Type B pancreatic cell (in vitro differentiated cells): ENCODE measurements at regions not wholly inside any gene's neighbourhood (a gene's known extent, or its start where the extent isn't known, plus 50 kb on each side); places are given as distances from the start of the nearest gene placed in this dataset.

ENCODE experiments used
- DNase-seq: peaks from one replicate; pipeline ENCODE4 v3.0.0; 2021; ENCODE audit warnings: mixed read lengths; ENCODE audit not compliant: unreplicated experiment; ENCODE audit errors: extremely low spot score
- H3K27ac Mint-ChIP-seq: 2 replicates; pipeline ENCODE4 v1.8.0; 2021; ENCODE audit warnings: mild to moderate bottlenecking, mixed read lengths
- H3K27me3 Mint-ChIP-seq: 2 replicates; pipeline ENCODE4 v1.8.0; 2021; ENCODE audit warnings: mixed read lengths
- H3K36me3 Mint-ChIP-seq: 2 replicates; pipeline ENCODE4 v1.8.0; 2021; ENCODE audit warnings: mixed read lengths
- H3K4me1 Mint-ChIP-seq: one replicate; pipeline ENCODE4 v1.8.0; 2021; ENCODE audit warnings: mixed read lengths; ENCODE audit not compliant: unreplicated experiment
- H3K4me3 Mint-ChIP-seq: 2 replicates; pipeline ENCODE4 v1.8.0; 2021; ENCODE audit warnings: mild to moderate bottlenecking, mixed read lengths
- H3K9me3 Mint-ChIP-seq: 2 replicates; pipeline ENCODE4 v1.8.0; 2021; ENCODE audit warnings: mixed read lengths
- CTCF ChIP-seq: fragments of 200-600 bp; sonication (generic); conservative IDR thresholded peaks from 2 replicates; pipeline ENCODE4 v1.5.0; 2021; ENCODE audit warnings: antibody characterized with exemption, mild to moderate bottlenecking

- DNase-seq, result peak; percentile 66
- Mint-ChIP-seq H3K36me3 (no peaks in the 10 kb centered on the region), H3K4me3 (no peak overlapping the region), H3K4me1 (no peaks in the 10 kb centered on the region), H3K27ac (no peak overlapping the region), H3K9me3 (no peaks in the 10 kb centered on the region), H3K27me3 (peaks cover 11% of the 10 kb centered on the region)
- no peak for TF ChIP-seq CTCF
Observed at GRCh38 chr2:239864247-239865058, 160.7 kb downstream of the NDUFA10 start.

- no peaks in the 10 kb centered on the region for H3K36me3 Mint-ChIP-seq
- no peak overlapping the region for H3K4me3 Mint-ChIP-seq
- H3K4me1 Mint-ChIP-seq, result peaks cover 7% of the 10 kb centered on the region
- H3K9me3 Mint-ChIP-seq, result no peaks in the 10 kb centered on the region
- TF ChIP-seq CTCF, result no peak
- peaks cover 17% of the 10 kb centered on the region for H3K27me3 Mint-ChIP-seq
- DNase-seq, result no peak
- H3K27ac Mint-ChIP-seq, result no peak overlapping the region
Observed at GRCh38 chr2:239862613-239863012, 162.5 kb downstream of the NDUFA10 start.

- Mint-ChIP-seq H3K27me3 (peaks cover 17% of the 10 kb centered on the region), H3K4me3 (peak overlapping the region; percentile 7), H3K9me3 (no peaks in the 10 kb centered on the region), H3K27ac (no peak overlapping the region), H3K4me1 (peaks cover 7% of the 10 kb centered on the region), H3K36me3 (no peaks in the 10 kb centered on the region)
- TF ChIP-seq CTCF, result no peak
- peak; percentile 22 for DNase-seq
Observed at GRCh38 chr2:239858179-239858578, 167.0 kb downstream of the NDUFA10 start.

- DNase-seq, result peak; percentile 32
- no peak for TF ChIP-seq CTCF
- Mint-ChIP-seq H3K36me3 (no peaks in the 10 kb centered on the region), H3K27me3 (peaks cover 17% of the 10 kb centered on the region), H3K27ac (no peak overlapping the region), H3K4me3 (no peak overlapping the region), H3K9me3 (no peaks in the 10 kb centered on the region), H3K4me1 (peaks cover 7% of the 10 kb centered on the region)
Observed at GRCh38 chr2:239857591-239857990, 167.6 kb downstream of the NDUFA10 start.

GRCh38 chr2:239856620-239857285 is 168.4 kb downstream of the NDUFA10 start:
- Mint-ChIP-seq H3K4me3 (no peak overlapping the region), H3K27ac (no peak overlapping the region), H3K4me1 (peaks cover 7% of the 10 kb centered on the region), H3K27me3 (peaks cover 9% of the 10 kb centered on the region), H3K36me3 (no peaks in the 10 kb centered on the region), H3K9me3 (no peaks in the 10 kb centered on the region)
- no peak for TF ChIP-seq CTCF
- DNase-seq, result peak; percentile 40
